Tibial nerve (tissue), 4 donors: ENCODE measurements at regions not wholly inside any gene's neighbourhood (a gene's known extent, or its start where the extent isn't known, plus 50 kb on each side); places are given as distances from the start of the nearest gene placed in this dataset.

Source experiments
- DNase-seq, 2 donors: peaks; one replicate each; pipeline ENCODE4 v3.0.0-alpha.2; 2019; ENCODE audit warnings: low spot score in 2 of 2
- H3K27ac ChIP-seq, 4 donors: fragments of 200-600 bp; sonication (generic) in 3 of 4; one replicate each; pipeline ENCODE4 v1.5.1; 2017 to 2019; ENCODE audit warnings: mild to moderate bottlenecking in 1 of 4
- H3K27me3 ChIP-seq, 2 donors: fragments of 200-600 bp; sonication (generic) in 1 of 2; one replicate each; pipeline versions ENCODE4 v1.5.1 to v1.6.0; 2017 to 2019
- H3K36me3 ChIP-seq, 3 donors: fragments of 200-600 bp; sonication (generic); one replicate each; pipeline ENCODE4 v1.5.1; 2018 to 2019
- H3K4me1 ChIP-seq, 4 donors: fragments of 200-600 bp; sonication (generic) in 3 of 4; one replicate each; pipeline ENCODE4 v1.5.1; 2017 to 2019
- H3K4me3 ChIP-seq, 4 donors: fragments of 200-600 bp; sonication (generic) in 3 of 4; one replicate each; pipeline ENCODE4 v1.5.1; 2017 to 2019; ENCODE audit warnings: mild to moderate bottlenecking in 1 of 4, moderate library complexity in 1 of 4
- H3K9me3 ChIP-seq, 4 donors: fragments of 200-600 bp; sonication (generic) in 3 of 4; one replicate each; pipeline ENCODE4 v1.5.1; 2017 to 2019
- EP300 ChIP-seq, 2 donors: sonication (generic); formaldehyde crosslinking; IDR thresholded peaks; one replicate each; pipeline ENCODE4 v1.6.1; 2017; ENCODE audit warnings: antibody characterized with exemption in 2 of 2, mild to moderate bottlenecking in 1 of 2
- POLR2A ChIP-seq, 2 donors: fragments of 450-650 bp; IDR thresholded peaks; one replicate each; pipeline ENCODE4 v1.6.1; 2017; ENCODE audit warnings: antibody characterized with exemption in 2 of 2, mild to moderate bottlenecking in 2 of 2, moderate library complexity in 2 of 2
- WGBS, 2 donors: methylation state at CpG; one replicate each; pipeline ENCODE4 v1.1.5; 2018; 5-methylcytosine and 5-hydroxymethylcytosine counted together
- TF ChIP-seq, protein P1 (sequence below), 5 experiments: fragments of 200-600 bp in 3 of 5; fragments of 450-650 bp in 2 of 5; sonication (generic) in 3 of 5; IDR thresholded peaks; one replicate each; pipeline ENCODE4 v1.5.1; 2016 to 2019; ENCODE audit warnings: antibody characterized with exemption in 5 of 5, mild to moderate bottlenecking in 3 of 5, moderate library complexity in 2 of 5

DNA sequence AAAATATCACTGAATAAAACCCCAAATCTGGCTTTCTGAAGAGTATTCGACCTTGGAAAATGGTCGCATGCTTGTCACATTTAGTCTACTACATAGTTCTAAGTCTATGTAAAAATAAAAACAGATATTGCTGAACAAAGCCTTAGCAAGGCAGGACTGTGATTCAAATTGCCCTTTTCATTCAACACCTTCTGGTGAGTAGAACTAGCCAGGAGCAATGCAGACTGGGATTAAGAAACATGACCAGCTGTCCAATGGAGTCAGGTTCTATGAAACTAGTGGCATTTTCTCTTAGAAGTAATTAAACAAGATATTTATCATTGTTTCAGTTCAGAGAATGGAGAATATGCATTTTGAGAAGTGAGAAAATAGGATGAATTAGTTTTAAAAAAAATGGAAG lies 1260.5 kb upstream of the ACVR2A start:
- no peak for DNase-seq
- Histone ChIP-seq H3K27ac (no peak overlapping the region), H3K4me3 (no peak overlapping the region), H3K4me1 (peaks cover 0 to 5% (median 0%) of the 10 kb centered on the region in 4 donors), H3K9me3 (no peaks in the 10 kb centered on the region), H3K27me3 (no peaks in the 10 kb centered on the region), H3K36me3 (no peaks in the 10 kb centered on the region)
- WGBS, 2 donors = 92 to 95% methylated on average over 2 of the region's 2 CpGs
- TF ChIP-seq POLR2A (IDR thresholded peaks at IDR 0.05) = no peak
- TF ChIP-seq EP300 (IDR thresholded peaks at IDR 0.05) = no peak
- TF ChIP-seq, protein P1, sequence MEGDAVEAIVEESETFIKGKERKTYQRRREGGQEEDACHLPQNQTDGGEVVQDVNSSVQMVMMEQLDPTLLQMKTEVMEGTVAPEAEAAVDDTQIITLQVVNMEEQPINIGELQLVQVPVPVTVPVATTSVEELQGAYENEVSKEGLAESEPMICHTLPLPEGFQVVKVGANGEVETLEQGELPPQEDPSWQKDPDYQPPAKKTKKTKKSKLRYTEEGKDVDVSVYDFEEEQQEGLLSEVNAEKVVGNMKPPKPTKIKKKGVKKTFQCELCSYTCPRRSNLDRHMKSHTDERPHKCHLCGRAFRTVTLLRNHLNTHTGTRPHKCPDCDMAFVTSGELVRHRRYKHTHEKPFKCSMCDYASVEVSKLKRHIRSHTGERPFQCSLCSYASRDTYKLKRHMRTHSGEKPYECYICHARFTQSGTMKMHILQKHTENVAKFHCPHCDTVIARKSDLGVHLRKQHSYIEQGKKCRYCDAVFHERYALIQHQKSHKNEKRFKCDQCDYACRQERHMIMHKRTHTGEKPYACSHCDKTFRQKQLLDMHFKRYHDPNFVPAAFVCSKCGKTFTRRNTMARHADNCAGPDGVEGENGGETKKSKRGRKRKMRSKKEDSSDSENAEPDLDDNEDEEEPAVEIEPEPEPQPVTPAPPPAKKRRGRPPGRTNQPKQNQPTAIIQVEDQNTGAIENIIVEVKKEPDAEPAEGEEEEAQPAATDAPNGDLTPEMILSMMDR (IDR thresholded peaks at IDR 0.05) = no peak

DNA sequence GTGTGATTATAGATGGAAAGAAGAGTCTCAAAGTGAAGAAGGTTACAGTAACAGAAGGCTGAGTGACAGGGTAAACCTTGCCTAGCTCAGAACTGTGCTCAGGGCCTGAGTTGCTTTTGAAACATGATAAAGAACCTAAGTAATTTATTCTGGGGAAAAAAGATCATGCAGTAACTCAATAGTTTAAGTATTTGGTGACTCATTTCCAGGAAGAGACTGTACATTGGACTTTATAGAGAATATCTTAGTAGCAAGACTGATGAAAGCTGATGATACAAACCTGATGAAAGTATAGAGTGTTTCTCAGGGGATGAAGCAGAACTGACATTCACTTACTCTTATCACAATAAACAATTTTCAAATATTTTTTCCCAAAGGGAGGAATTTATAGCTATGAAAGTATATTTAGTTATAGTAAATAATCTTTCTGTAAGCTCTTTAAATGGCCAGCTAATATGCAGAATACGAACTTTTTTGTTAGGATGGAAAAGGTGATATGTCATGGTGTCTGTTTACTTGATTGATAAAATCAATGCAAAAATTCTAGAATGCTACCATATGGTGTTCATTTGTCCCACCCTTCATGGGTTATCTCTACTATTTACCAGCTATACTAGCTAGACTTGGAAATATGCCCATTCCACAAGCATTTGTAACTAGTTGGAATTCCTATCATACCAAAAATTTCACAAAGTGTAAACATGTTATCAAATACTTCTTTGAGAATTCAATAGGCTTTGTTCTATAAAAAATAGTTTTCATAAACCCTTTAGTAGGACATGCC lies 1265.5 kb upstream of the ACVR2A start:
- no peak for TF ChIP-seq POLR2A (IDR thresholded peaks at IDR 0.05)
- TF ChIP-seq, protein P1 (IDR thresholded peaks at IDR 0.05) = no peak
- TF ChIP-seq EP300 (IDR thresholded peaks at IDR 0.05) = no peak
- Histone ChIP-seq H3K27ac (no peak overlapping the region), H3K4me3 (no peak overlapping the region), H3K4me1 (peaks cover 0 to 5% (median 0%) of the 10 kb centered on the region in 4 donors), H3K9me3 (no peaks in the 10 kb centered on the region), H3K36me3 (no peaks in the 10 kb centered on the region), H3K27me3 (no peaks in the 10 kb centered on the region)
- 63 to 80% methylated on average over 1 of the region's 1 CpG for WGBS, 2 donors
- DNase-seq = no peak

DNA sequence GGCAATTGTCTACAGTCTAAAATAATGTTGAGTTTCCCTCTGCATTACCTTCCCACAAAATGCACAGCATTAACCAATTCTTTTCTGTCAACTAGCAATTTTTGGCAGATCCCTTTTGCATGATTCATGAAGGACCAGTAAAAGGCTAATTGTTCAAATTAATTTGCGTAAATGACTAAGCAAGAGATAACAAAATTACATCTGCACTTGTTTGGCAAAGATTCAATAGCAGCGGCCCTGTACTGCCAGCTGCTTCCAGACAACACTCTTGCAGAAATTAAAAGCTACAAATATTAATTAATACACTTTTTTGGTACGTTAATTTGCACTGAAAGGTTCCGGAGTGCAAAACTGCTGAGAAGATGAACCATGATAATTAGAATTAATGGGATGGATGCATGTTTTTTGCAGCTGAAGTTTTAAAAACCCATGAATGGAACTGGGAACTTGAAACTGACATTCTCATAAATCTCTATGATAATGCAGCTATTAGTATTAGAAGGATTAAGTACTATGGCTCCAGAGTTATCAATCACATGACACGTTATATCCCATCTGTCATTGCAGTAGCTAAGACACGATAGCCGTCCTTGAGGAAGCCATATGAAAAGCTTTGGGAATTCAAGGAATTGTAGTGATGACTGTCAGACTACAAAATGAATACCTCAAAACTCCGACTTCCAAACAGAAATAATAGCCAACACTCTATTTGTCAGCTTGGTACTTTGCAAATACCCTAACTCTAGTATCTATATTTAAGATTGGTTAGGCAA lies 1268.3 kb upstream of the ACVR2A start:
- no peak for DNase-seq
- TF ChIP-seq POLR2A (IDR thresholded peaks at IDR 0.05) (no peak), EP300 (IDR thresholded peaks at IDR 0.05) (no peak)
- H3K4me1 ChIP-seq = peaks cover 0 to 5% (median 0%) of the 10 kb centered on the region in 4 donors
- H3K9me3 ChIP-seq = no peaks in the 10 kb centered on the region
- H3K27ac ChIP-seq = no peak overlapping the region
- no peak overlapping the region for H3K4me3 ChIP-seq
- H3K27me3 ChIP-seq = no peaks in the 10 kb centered on the region
- 78 to 79% methylated on average over 8 of the region's 8 CpGs for WGBS, 2 donors
- no peaks in the 10 kb centered on the region for H3K36me3 ChIP-seq

DNA sequence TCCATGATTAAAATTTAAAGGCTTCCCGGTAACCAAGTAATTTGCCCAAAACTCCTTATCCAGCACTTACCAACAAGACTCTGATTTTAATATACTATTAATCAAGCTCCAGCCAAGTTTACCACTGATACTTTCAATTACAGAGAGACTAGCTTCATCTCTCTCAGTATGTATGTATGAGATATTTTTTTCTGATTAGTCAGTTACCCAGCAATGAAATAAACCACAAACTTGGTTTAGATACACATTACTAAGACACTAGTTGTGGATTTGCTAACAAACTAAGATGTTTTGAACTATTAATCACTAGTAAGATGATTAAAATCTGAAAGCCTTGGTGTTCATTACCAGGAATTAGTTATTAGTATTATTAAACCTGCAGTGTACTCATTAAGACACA lies 1272.2 kb upstream of the ACVR2A start:
- TF ChIP-seq POLR2A (IDR thresholded peaks at IDR 0.05) (no peak), EP300 (IDR thresholded peaks at IDR 0.05) (no peak)
- TF ChIP-seq, protein P1 (IDR thresholded peaks at IDR 0.05) = no peak
- Histone ChIP-seq H3K27me3 (no peaks in the 10 kb centered on the region), H3K9me3 (no peaks in the 10 kb centered on the region), H3K4me1 (no peaks in the 10 kb centered on the region), H3K4me3 (no peak overlapping the region), H3K27ac (no peak overlapping the region), H3K36me3 (no peaks in the 10 kb centered on the region)
- DNase-seq = no peak
- 74 to 77% methylated on average over 1 of the region's 1 CpG for WGBS, 2 donors

DNA sequence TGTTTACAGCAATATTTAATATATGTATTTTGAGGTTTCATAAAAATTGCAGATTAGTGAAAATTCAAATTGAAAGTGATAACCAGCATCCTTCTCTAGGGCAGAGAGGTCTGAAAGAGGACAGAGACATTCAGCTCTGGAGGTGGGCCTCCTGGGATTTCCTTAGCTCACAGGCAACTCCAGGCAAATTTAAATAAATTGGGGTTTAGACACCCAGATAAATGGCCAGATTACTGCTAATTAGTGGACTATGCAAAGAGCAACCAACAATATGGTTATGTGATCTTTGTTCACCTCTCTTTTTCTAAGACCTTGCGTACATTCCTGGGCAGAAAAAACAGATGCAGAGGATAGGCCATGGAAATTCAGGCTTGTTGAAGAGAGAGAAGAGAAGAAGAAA lies 1282.8 kb upstream of the ACVR2A start:
- Histone ChIP-seq H3K4me1 (no peaks in the 10 kb centered on the region), H3K9me3 (no peaks in the 10 kb centered on the region), H3K27ac (no peak overlapping the region), H3K36me3 (no peaks in the 10 kb centered on the region), H3K4me3 (no peak overlapping the region), H3K27me3 (no peaks in the 10 kb centered on the region)
- no peak for DNase-seq
- TF ChIP-seq, protein P1 (IDR thresholded peaks at IDR 0.05) = no peak
- TF ChIP-seq EP300 (IDR thresholded peaks at IDR 0.05) (no peak), POLR2A (IDR thresholded peaks at IDR 0.05) (no peak)
- 94 to 96% methylated on average over 1 of the region's 1 CpG for WGBS, 2 donors
